ENCODE measurements at regions not wholly inside any gene's neighbourhood (a gene's known extent, or its start where the extent isn't known, plus 50 kb on each side); places are given as distances from the start of the nearest gene placed in this dataset.

DNA sequence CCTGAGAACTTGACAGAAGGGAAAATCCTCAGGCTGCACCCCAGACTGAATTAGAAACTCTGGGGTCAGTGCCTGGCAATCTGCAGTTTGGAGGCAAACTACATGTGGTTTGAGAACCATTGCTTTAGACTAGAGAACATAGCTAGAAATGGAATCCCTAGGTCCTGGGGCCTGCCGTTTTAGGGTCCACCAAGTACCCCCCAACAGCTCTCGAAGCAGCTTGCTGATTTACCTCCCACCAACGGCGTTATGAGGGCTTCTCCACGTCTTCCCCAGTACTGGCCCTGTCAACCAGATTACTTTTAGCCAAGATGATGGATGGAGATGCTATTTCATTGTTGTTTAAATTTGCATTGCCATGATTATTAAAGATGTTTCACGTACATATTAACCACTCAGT, 272.5 kb downstream of the XXYLT1 start:
- TF ChIP-seq TAF1 (IDR thresholded peaks at IDR 0.05; ENCODE audit: low read depth), result no peak
- no peak for TF ChIP-seq SMC3 (conservative IDR thresholded peaks at IDR 0.05; ENCODE audit: poor library complexity)
- TF ChIP-seq MXI1 (conservative IDR thresholded peaks at IDR 0.05; ENCODE audit: poor library complexity, severe bottlenecking), result no peak
- no peak for TF ChIP-seq EP300 (conservative IDR thresholded peaks at IDR 0.05; ENCODE audit: poor library complexity, severe bottlenecking)
- TF ChIP-seq EZH2 (IDR thresholded peaks at IDR 0.05; ENCODE audit: borderline replicate concordance, insufficient read depth, low read length, poor library complexity, severe bottlenecking), result no peak
- TF ChIP-seq, protein P1, sequence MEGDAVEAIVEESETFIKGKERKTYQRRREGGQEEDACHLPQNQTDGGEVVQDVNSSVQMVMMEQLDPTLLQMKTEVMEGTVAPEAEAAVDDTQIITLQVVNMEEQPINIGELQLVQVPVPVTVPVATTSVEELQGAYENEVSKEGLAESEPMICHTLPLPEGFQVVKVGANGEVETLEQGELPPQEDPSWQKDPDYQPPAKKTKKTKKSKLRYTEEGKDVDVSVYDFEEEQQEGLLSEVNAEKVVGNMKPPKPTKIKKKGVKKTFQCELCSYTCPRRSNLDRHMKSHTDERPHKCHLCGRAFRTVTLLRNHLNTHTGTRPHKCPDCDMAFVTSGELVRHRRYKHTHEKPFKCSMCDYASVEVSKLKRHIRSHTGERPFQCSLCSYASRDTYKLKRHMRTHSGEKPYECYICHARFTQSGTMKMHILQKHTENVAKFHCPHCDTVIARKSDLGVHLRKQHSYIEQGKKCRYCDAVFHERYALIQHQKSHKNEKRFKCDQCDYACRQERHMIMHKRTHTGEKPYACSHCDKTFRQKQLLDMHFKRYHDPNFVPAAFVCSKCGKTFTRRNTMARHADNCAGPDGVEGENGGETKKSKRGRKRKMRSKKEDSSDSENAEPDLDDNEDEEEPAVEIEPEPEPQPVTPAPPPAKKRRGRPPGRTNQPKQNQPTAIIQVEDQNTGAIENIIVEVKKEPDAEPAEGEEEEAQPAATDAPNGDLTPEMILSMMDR (IDR thresholded peaks at IDR 0.05; ENCODE audit: poor library complexity, severe bottlenecking), result no peak
- TF ChIP-seq RAD21 (conservative IDR thresholded peaks at IDR 0.05), result no peak
- TF ChIP-seq, protein P2, sequence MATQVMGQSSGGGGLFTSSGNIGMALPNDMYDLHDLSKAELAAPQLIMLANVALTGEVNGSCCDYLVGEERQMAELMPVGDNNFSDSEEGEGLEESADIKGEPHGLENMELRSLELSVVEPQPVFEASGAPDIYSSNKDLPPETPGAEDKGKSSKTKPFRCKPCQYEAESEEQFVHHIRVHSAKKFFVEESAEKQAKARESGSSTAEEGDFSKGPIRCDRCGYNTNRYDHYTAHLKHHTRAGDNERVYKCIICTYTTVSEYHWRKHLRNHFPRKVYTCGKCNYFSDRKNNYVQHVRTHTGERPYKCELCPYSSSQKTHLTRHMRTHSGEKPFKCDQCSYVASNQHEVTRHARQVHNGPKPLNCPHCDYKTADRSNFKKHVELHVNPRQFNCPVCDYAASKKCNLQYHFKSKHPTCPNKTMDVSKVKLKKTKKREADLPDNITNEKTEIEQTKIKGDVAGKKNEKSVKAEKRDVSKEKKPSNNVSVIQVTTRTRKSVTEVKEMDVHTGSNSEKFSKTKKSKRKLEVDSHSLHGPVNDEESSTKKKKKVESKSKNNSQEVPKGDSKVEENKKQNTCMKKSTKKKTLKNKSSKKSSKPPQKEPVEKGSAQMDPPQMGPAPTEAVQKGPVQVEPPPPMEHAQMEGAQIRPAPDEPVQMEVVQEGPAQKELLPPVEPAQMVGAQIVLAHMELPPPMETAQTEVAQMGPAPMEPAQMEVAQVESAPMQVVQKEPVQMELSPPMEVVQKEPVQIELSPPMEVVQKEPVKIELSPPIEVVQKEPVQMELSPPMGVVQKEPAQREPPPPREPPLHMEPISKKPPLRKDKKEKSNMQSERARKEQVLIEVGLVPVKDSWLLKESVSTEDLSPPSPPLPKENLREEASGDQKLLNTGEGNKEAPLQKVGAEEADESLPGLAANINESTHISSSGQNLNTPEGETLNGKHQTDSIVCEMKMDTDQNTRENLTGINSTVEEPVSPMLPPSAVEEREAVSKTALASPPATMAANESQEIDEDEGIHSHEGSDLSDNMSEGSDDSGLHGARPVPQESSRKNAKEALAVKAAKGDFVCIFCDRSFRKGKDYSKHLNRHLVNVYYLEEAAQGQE (IDR thresholded peaks at IDR 0.05; ENCODE audit: borderline replicate concordance), result no peak
- no peak for TF ChIP-seq POLR2AphosphoS5 (IDR thresholded peaks at IDR 0.05)
- H3K4me3 ChIP-seq (ENCODE audit: low read length), result no peak overlapping the region
- no peaks in the 10 kb centered on the region for H3K27me3 ChIP-seq (ENCODE audit: insufficient read depth, low read depth, low read length)
- no peaks in the 10 kb centered on the region for H3K9me3 ChIP-seq (ENCODE audit: low read length)
- no peak overlapping the region for H2AFZ ChIP-seq (ENCODE audit: low read depth, low read length)
- no peak overlapping the region for H3K27ac ChIP-seq (ENCODE audit: low read length)
- H3K79me2 ChIP-seq (replicated peaks; ENCODE audit: insufficient read depth, low read length), result no peaks in the 10 kb centered on the region
- H3K9me2 ChIP-seq (ENCODE audit: insufficient read depth, low read length), result no peaks in the 10 kb centered on the region
- no peak overlapping the region for H3K9ac ChIP-seq (ENCODE audit: low read length)
- H4K20me1 ChIP-seq (ENCODE audit: insufficient read depth), result no peaks in the 10 kb centered on the region
- no peak overlapping the region for H3K4me2 ChIP-seq (ENCODE audit: low read length)
- H3K36me3 ChIP-seq (ENCODE audit: insufficient read depth, low read length), result no peaks in the 10 kb centered on the region
- no peaks in the 10 kb centered on the region for H3F3A ChIP-seq (ENCODE audit: insufficient read depth, low read length, poor library complexity, severe bottlenecking)

DNA sequence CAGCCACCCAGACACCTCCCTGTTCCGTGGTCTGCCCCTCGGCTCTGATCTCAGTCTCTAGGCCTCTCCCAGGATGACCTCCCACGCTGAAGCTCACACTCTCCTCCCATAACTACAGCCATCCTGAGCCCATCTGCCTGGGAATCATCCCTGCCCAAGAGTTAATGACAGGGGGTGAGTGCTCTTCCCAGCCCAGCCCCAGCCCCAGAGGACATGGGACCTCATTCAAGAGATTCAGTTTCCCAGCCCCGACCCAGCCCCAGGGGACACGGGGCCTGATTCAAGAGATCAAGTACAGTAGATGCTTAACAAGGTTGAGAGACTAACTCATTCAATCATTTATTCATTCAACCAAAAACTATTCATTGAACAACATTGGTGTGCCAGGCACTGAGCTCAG, 272.0 kb downstream of the XXYLT1 start:
- no peak for TF ChIP-seq RAD21 (conservative IDR thresholded peaks at IDR 0.05)
- no peak for TF ChIP-seq MXI1 (conservative IDR thresholded peaks at IDR 0.05; ENCODE audit: poor library complexity, severe bottlenecking)
- TF ChIP-seq, protein P2 (IDR thresholded peaks at IDR 0.05; ENCODE audit: borderline replicate concordance), result no peak
- TF ChIP-seq TAF1 (IDR thresholded peaks at IDR 0.05; ENCODE audit: low read depth), result no peak
- no peak for TF ChIP-seq EP300 (conservative IDR thresholded peaks at IDR 0.05; ENCODE audit: poor library complexity, severe bottlenecking)
- no peak for TF ChIP-seq POLR2AphosphoS5 (IDR thresholded peaks at IDR 0.05)
- TF ChIP-seq, protein P1 (IDR thresholded peaks at IDR 0.05; ENCODE audit: poor library complexity, severe bottlenecking), result no peak
- TF ChIP-seq SMC3 (conservative IDR thresholded peaks at IDR 0.05; ENCODE audit: poor library complexity), result no peak
- TF ChIP-seq EZH2 (IDR thresholded peaks at IDR 0.05; ENCODE audit: borderline replicate concordance, insufficient read depth, low read length, poor library complexity, severe bottlenecking), result no peak
- H3K27me3 ChIP-seq (ENCODE audit: insufficient read depth, low read depth, low read length), result no peaks in the 10 kb centered on the region
- no peaks in the 10 kb centered on the region for H3K36me3 ChIP-seq (ENCODE audit: insufficient read depth, low read length)

More for the DNA sequence above, 272.0 kb downstream of the XXYLT1 start:
- Histone ChIP-seq H3K9me2 (ENCODE audit: insufficient read depth, low read length) (no peaks in the 10 kb centered on the region), H3K4me3 (ENCODE audit: low read length) (no peak overlapping the region), H3K27ac (ENCODE audit: low read length) (no peak overlapping the region), H3K79me2 (replicated peaks; ENCODE audit: insufficient read depth, low read length) (no peaks in the 10 kb centered on the region), H3F3A (ENCODE audit: insufficient read depth, low read length, poor library complexity, severe bottlenecking) (no peaks in the 10 kb centered on the region), H2AFZ (ENCODE audit: low read depth, low read length) (no peak overlapping the region), H3K9me3 (ENCODE audit: low read length) (no peaks in the 10 kb centered on the region), H3K9ac (ENCODE audit: low read length) (no peak overlapping the region), H4K20me1 (ENCODE audit: insufficient read depth) (no peaks in the 10 kb centered on the region), H3K4me2 (ENCODE audit: low read length) (no peak overlapping the region)
